ENCODE measurements at regions not wholly inside any gene's neighbourhood (a gene's known extent, or its start where the extent isn't known, plus 50 kb on each side); places are given as distances from the start of the nearest gene placed in this dataset.

- no peak overlapping the region for H3K27ac ChIP-seq (ENCODE audit: low read depth, low read length)
- no peaks in the 10 kb centered on the region for H3K4me1 ChIP-seq (ENCODE audit: control insufficient read depth in 2 of 2, insufficient read depth in 2 of 2, low read length in 2 of 2)
- DNase-seq: no peak
- H3K27me3 Mint-ChIP-seq: no peaks in the 10 kb centered on the region
- ATAC-seq: no peak
- no peaks in the 10 kb centered on the region for H3K27me3 ChIP-seq (ENCODE audit: control insufficient read depth in 2 of 2, insufficient read depth in 2 of 2, low read length in 2 of 2)
- POLR2A ChIA-PET: no interaction called here
- H3K4me3 Mint-ChIP-seq: no peak overlapping the region
- H3K27ac Mint-ChIP-seq: no peak overlapping the region
- H3K9me3 ChIP-seq (ENCODE audit: control insufficient read depth in 2 of 3, low read length in 3 of 3): no peaks in the 10 kb centered on the region
- H3K4me1 Mint-ChIP-seq: no peaks in the 10 kb centered on the region
- no peaks in the 10 kb centered on the region for H3K36me3 Mint-ChIP-seq
- intact Hi-C loops (cut with micrococcal nuclease): no loop called here
- no peak overlapping the region for H3K4me3 ChIP-seq (ENCODE audit: low read length)
- no peaks in the 10 kb centered on the region for H3K36me3 ChIP-seq (ENCODE audit: control insufficient read depth in 2 of 3, insufficient read depth in 3 of 3, low read length in 3 of 3)
- H3K9me3 Mint-ChIP-seq: peaks cover 0 to 7% (median 4%) of the 10 kb centered on the region in 11 donors
- CTCF ChIA-PET: no interaction called here
These were observed 534.1 kb downstream of the TMTC2 start for GRCh38 chr12:83220774-83221173.

GRCh38 chr12:83216230-83216629 lies 529.5 kb downstream of the TMTC2 start:
- Histone ChIP-seq H3K27ac (ENCODE audit: low read depth, low read length) (no peak overlapping the region), H3K4me1 (ENCODE audit: control insufficient read depth in 2 of 2, insufficient read depth in 2 of 2, low read length in 2 of 2) (no peaks in the 10 kb centered on the region), H3K9me3 (ENCODE audit: control insufficient read depth in 2 of 3, low read length in 3 of 3) (no peaks in the 10 kb centered on the region), H3K4me3 (ENCODE audit: low read length) (no peak overlapping the region), H3K36me3 (ENCODE audit: control insufficient read depth in 2 of 3, insufficient read depth in 3 of 3, low read length in 3 of 3) (no peaks in the 10 kb centered on the region), H3K27me3 (ENCODE audit: control insufficient read depth in 2 of 2, insufficient read depth in 2 of 2, low read length in 2 of 2) (no peaks in the 10 kb centered on the region)
- Mint-ChIP-seq H3K4me1 (no peaks in the 10 kb centered on the region), H3K9me3 (peaks cover 0 to 6% (median 0%) of the 10 kb centered on the region in 11 donors), H3K27me3 (peaks cover 0 to 3% (median 0%) of the 10 kb centered on the region in 5 donors), H3K36me3 (no peaks in the 10 kb centered on the region), H3K27ac (no peak overlapping the region), H3K4me3 (no peak overlapping the region)
- ChIA-PET POLR2A (no interaction called here), CTCF (no interaction called here)
- no peak for DNase-seq
- no peak for ATAC-seq
- intact Hi-C loops (cut with micrococcal nuclease): no loop called here

- Histone ChIP-seq H3K36me3 (ENCODE audit: control insufficient read depth in 2 of 3, insufficient read depth in 3 of 3, low read length in 3 of 3) (no peaks in the 10 kb centered on the region), H3K27ac (ENCODE audit: low read depth, low read length) (no peak overlapping the region), H3K4me3 (ENCODE audit: low read length) (no peak overlapping the region), H3K9me3 (ENCODE audit: control insufficient read depth in 2 of 3, low read length in 3 of 3) (no peaks in the 10 kb centered on the region), H3K4me1 (ENCODE audit: control insufficient read depth in 2 of 2, insufficient read depth in 2 of 2, low read length in 2 of 2) (no peaks in the 10 kb centered on the region), H3K27me3 (ENCODE audit: control insufficient read depth in 2 of 2, insufficient read depth in 2 of 2, low read length in 2 of 2) (no peaks in the 10 kb centered on the region)
- DNase-seq: no peak
- Mint-ChIP-seq H3K9me3 (peaks cover 0 to 6% (median 0%) of the 10 kb centered on the region in 11 donors), H3K36me3 (no peaks in the 10 kb centered on the region), H3K4me3 (no peak overlapping the region), H3K27me3 (peaks cover 0 to 4% (median 0%) of the 10 kb centered on the region in 5 donors), H3K27ac (no peak overlapping the region), H3K4me1 (no peaks in the 10 kb centered on the region)
- ATAC-seq: no peak
- ChIA-PET POLR2A (no interaction called here), CTCF (no interaction called here)
- intact Hi-C loops (cut with micrococcal nuclease): no loop called here
These were observed 527.5 kb downstream of the TMTC2 start for GRCh38 chr12:83214185-83214584.

GRCh38 chr12:83210933-83211332 lies 524.2 kb downstream of the TMTC2 start:
- Histone ChIP-seq H3K27me3 (ENCODE audit: control insufficient read depth in 2 of 2, insufficient read depth in 2 of 2, low read length in 2 of 2) (no peaks in the 10 kb centered on the region), H3K27ac (ENCODE audit: low read depth, low read length) (no peak overlapping the region), H3K36me3 (ENCODE audit: control insufficient read depth in 2 of 3, insufficient read depth in 3 of 3, low read length in 3 of 3) (no peaks in the 10 kb centered on the region), H3K9me3 (ENCODE audit: control insufficient read depth in 2 of 3, low read length in 3 of 3) (no peaks in the 10 kb centered on the region), H3K4me3 (ENCODE audit: low read length) (no peak overlapping the region), H3K4me1 (ENCODE audit: control insufficient read depth in 2 of 2, insufficient read depth in 2 of 2, low read length in 2 of 2) (no peaks in the 10 kb centered on the region)
- no peak for ATAC-seq
- ChIA-PET POLR2A (no interaction called here), CTCF (no interaction called here)
- intact Hi-C loops (cut with micrococcal nuclease): no loop called here
- Mint-ChIP-seq H3K9me3 (peaks cover 0 to 1% (median 0%) of the 10 kb centered on the region in 11 donors), H3K4me1 (no peaks in the 10 kb centered on the region), H3K27ac (no peak overlapping the region), H3K36me3 (no peaks in the 10 kb centered on the region), H3K4me3 (no peak overlapping the region), H3K27me3 (peaks cover 0 to 4% (median 0%) of the 10 kb centered on the region in 5 donors)
- DNase-seq: no peak

GRCh38 chr12:83199069-83199468 lies 512.4 kb downstream of the TMTC2 start:
- Mint-ChIP-seq H3K27ac (no peak overlapping the region), H3K27me3 (no peaks in the 10 kb centered on the region), H3K9me3 (peaks cover 0 to 5% (median 0%) of the 10 kb centered on the region in 11 donors), H3K36me3 (no peaks in the 10 kb centered on the region), H3K4me3 (no peak overlapping the region), H3K4me1 (no peaks in the 10 kb centered on the region)
- POLR2A ChIA-PET: no interaction called here
- no peaks in the 10 kb centered on the region for H3K9me3 ChIP-seq (ENCODE audit: control insufficient read depth in 2 of 3, low read length in 3 of 3)
- H3K4me3 ChIP-seq (ENCODE audit: low read length): no peak overlapping the region
- no peak for DNase-seq
- ATAC-seq: no peak
- no peak overlapping the region for H3K27ac ChIP-seq (ENCODE audit: low read depth, low read length)
- CTCF ChIA-PET: interaction anchor here (0.8 kb wide), 1 partner anchor 8 kb away, joined by 4 read pairs; no protein-coding TSS in a partner anchor
- no peaks in the 10 kb centered on the region for H3K4me1 ChIP-seq (ENCODE audit: control insufficient read depth in 2 of 2, insufficient read depth in 2 of 2, low read length in 2 of 2)
- intact Hi-C loops (cut with micrococcal nuclease): no loop called here
- no peaks in the 10 kb centered on the region for H3K27me3 ChIP-seq (ENCODE audit: control insufficient read depth in 2 of 2, insufficient read depth in 2 of 2, low read length in 2 of 2)
- H3K36me3 ChIP-seq (ENCODE audit: control insufficient read depth in 2 of 3, insufficient read depth in 3 of 3, low read length in 3 of 3): no peaks in the 10 kb centered on the region

- Histone ChIP-seq H3K27ac (ENCODE audit: low read depth, low read length) (no peak overlapping the region), H3K4me3 (ENCODE audit: low read length) (no peak overlapping the region), H3K36me3 (ENCODE audit: control insufficient read depth in 2 of 3, insufficient read depth in 3 of 3, low read length in 3 of 3) (no peaks in the 10 kb centered on the region), H3K27me3 (ENCODE audit: control insufficient read depth in 2 of 2, insufficient read depth in 2 of 2, low read length in 2 of 2) (no peaks in the 10 kb centered on the region), H3K4me1 (ENCODE audit: control insufficient read depth in 2 of 2, insufficient read depth in 2 of 2, low read length in 2 of 2) (no peaks in the 10 kb centered on the region), H3K9me3 (ENCODE audit: control insufficient read depth in 2 of 3, low read length in 3 of 3) (no peaks in the 10 kb centered on the region)
- ATAC-seq (no peak), DNase-seq (no peak)
- H3K4me3 Mint-ChIP-seq: no peak overlapping the region
- no peak overlapping the region for H3K27ac Mint-ChIP-seq
- intact Hi-C loops (cut with micrococcal nuclease): no loop called here
- no peaks in the 10 kb centered on the region for H3K4me1 Mint-ChIP-seq
- no peaks in the 10 kb centered on the region for H3K36me3 Mint-ChIP-seq
- H3K27me3 Mint-ChIP-seq: no peaks in the 10 kb centered on the region
- POLR2A ChIA-PET: no interaction called here
- H3K9me3 Mint-ChIP-seq: peaks cover 0 to 7% (median 0%) of the 10 kb centered on the region in 11 donors
- CTCF ChIA-PET: no interaction called here
These were observed 511.7 kb downstream of the TMTC2 start for GRCh38 chr12:83198291-83199015.

GRCh38 chr12:83197483-83197914 lies 510.8 kb downstream of the TMTC2 start:
- POLR2A ChIA-PET: no interaction called here
- H3K4me1 Mint-ChIP-seq: no peaks in the 10 kb centered on the region
- H3K27me3 Mint-ChIP-seq: no peaks in the 10 kb centered on the region
- DNase-seq (no peak), ATAC-seq (no peak)
- Histone ChIP-seq H3K4me3 (ENCODE audit: low read length) (no peak overlapping the region), H3K36me3 (ENCODE audit: control insufficient read depth in 2 of 3, insufficient read depth in 3 of 3, low read length in 3 of 3) (no peaks in the 10 kb centered on the region), H3K9me3 (ENCODE audit: control insufficient read depth in 2 of 3, low read length in 3 of 3) (no peaks in the 10 kb centered on the region), H3K4me1 (ENCODE audit: control insufficient read depth in 2 of 2, insufficient read depth in 2 of 2, low read length in 2 of 2) (no peaks in the 10 kb centered on the region), H3K27me3 (ENCODE audit: control insufficient read depth in 2 of 2, insufficient read depth in 2 of 2, low read length in 2 of 2) (no peaks in the 10 kb centered on the region), H3K27ac (ENCODE audit: low read depth, low read length) (no peak overlapping the region)
- no peak overlapping the region for H3K4me3 Mint-ChIP-seq
- CTCF ChIA-PET: no interaction called here
- H3K9me3 Mint-ChIP-seq: peaks cover 0 to 7% (median 0%) of the 10 kb centered on the region in 11 donors
- H3K36me3 Mint-ChIP-seq: no peaks in the 10 kb centered on the region
- intact Hi-C loops (cut with micrococcal nuclease): no loop called here
- H3K27ac Mint-ChIP-seq: no peak overlapping the region
